Osteoblast (primary cell): ENCODE measurements at regions not wholly inside any gene's neighbourhood (a gene's known extent, or its start where the extent isn't known, plus 50 kb on each side); places are given as distances from the start of the nearest gene placed in this dataset.

Experiments
- DNase-seq: peaks from one replicate; pipeline ENCODE4 v3.0.0; 2011; ENCODE audit warnings: low spot score, mixed read lengths; ENCODE audit not compliant: insufficient read length; ENCODE audit errors: missing footprints
- H2AFZ ChIP-seq: 2 replicates; pipeline ENCODE4 v1.6.0; 2011; ENCODE audit warnings: mild to moderate bottlenecking, low read length
- H3K27ac ChIP-seq: 2 replicates; pipeline ENCODE4 v1.5.1; 2011; ENCODE audit warnings: mild to moderate bottlenecking, low read depth, low read length, moderate library complexity
- H3K27me3 ChIP-seq: 2 replicates; pipeline ENCODE4 v1.6.0; 2012; ENCODE audit warnings: mild to moderate bottlenecking, control low read depth, inconsistent platforms, low read length, moderate library complexity; ENCODE audit not compliant: insufficient read depth
- H3K36me3 ChIP-seq: 2 replicates; pipeline ENCODE4 v1.5.1; 2011; ENCODE audit warnings: mild to moderate bottlenecking, low read length, control low read depth, moderate library complexity; ENCODE audit not compliant: insufficient read depth
- H3K4me1 ChIP-seq: 2 replicates; pipeline ENCODE4 v1.5.1; 2011; ENCODE audit warnings: mild to moderate bottlenecking, low read length, control low read depth, moderate library complexity; ENCODE audit not compliant: insufficient read depth
- H3K4me2 ChIP-seq: 2 replicates; pipeline ENCODE4 v1.6.0; 2011; ENCODE audit warnings: mild to moderate bottlenecking, low read length; ENCODE audit not compliant: insufficient read depth
- H3K4me3 ChIP-seq: fragments of 200-600 bp; sonication (generic); 3 replicates; pipeline ENCODE4 v1.5.1; 2012; ENCODE audit warnings: mild to moderate bottlenecking, low read length, inconsistent platforms; ENCODE audit not compliant: insufficient read depth
- H3K79me2 ChIP-seq: 2 replicates; pipeline ENCODE4 v1.6.0; 2012; ENCODE audit warnings: mild to moderate bottlenecking, low read length, control low read depth, inconsistent platforms; ENCODE audit not compliant: insufficient read depth
- H3K9me3 ChIP-seq: 2 replicates; pipeline ENCODE4 v1.5.1; 2011; ENCODE audit warnings: low read depth, low read length, control low read depth
- H4K20me1 ChIP-seq: 2 replicates; pipeline ENCODE4 v1.6.0; 2012; ENCODE audit warnings: mild to moderate bottlenecking, low read length, control low read depth; ENCODE audit not compliant: insufficient read depth
- CTCF ChIP-seq: IDR thresholded peaks from 2 replicates; pipeline ENCODE4 v1.5.1; 2011; ENCODE audit warnings: mild to moderate bottlenecking, low read depth, low read length, moderate library complexity; ENCODE audit errors: extremely low read depth

GRCh38 chr1:114238053-114238452, 84.4 kb upstream of the SYT6 start:
- H3K79me2 ChIP-seq, result no peaks in the 10 kb centered on the region
- peaks cover 5% of the 10 kb centered on the region for H3K27me3 ChIP-seq
- H3K36me3 ChIP-seq, result no peaks in the 10 kb centered on the region
- TF ChIP-seq CTCF, result no peak
- no peak overlapping the region for H3K4me3 ChIP-seq
- H3K9me3 ChIP-seq, result no peaks in the 10 kb centered on the region
- no peak overlapping the region for H3K4me2 ChIP-seq
- no peak for DNase-seq
- H3K4me1 ChIP-seq, result no peaks in the 10 kb centered on the region
- no peak overlapping the region for H3K27ac ChIP-seq
- H4K20me1 ChIP-seq, result no peaks in the 10 kb centered on the region
- H2AFZ ChIP-seq, result no peak overlapping the region

GRCh38 chr1:114236517-114236916, 82.8 kb upstream of the SYT6 start:
- no peak overlapping the region for H2AFZ ChIP-seq
- no peak overlapping the region for H3K4me3 ChIP-seq
- no peaks in the 10 kb centered on the region for H4K20me1 ChIP-seq
- no peak for TF ChIP-seq CTCF
- no peak overlapping the region for H3K27ac ChIP-seq
- H3K36me3 ChIP-seq, result no peaks in the 10 kb centered on the region
- H3K9me3 ChIP-seq, result no peaks in the 10 kb centered on the region
- no peak overlapping the region for H3K4me2 ChIP-seq
- H3K79me2 ChIP-seq, result no peaks in the 10 kb centered on the region
- no peak for DNase-seq
- H3K27me3 ChIP-seq, result peaks cover 5% of the 10 kb centered on the region
- H3K4me1 ChIP-seq, result no peaks in the 10 kb centered on the region

GRCh38 chr1:114235960-114236359, 82.3 kb upstream of the SYT6 start:
- H3K9me3 ChIP-seq, result no peaks in the 10 kb centered on the region
- H3K4me2 ChIP-seq, result no peak overlapping the region
- no peak for DNase-seq
- no peaks in the 10 kb centered on the region for H3K36me3 ChIP-seq
- no peak overlapping the region for H3K27ac ChIP-seq
- H2AFZ ChIP-seq, result no peak overlapping the region
- no peaks in the 10 kb centered on the region for H4K20me1 ChIP-seq
- H3K4me3 ChIP-seq, result no peak overlapping the region
- no peaks in the 10 kb centered on the region for H3K79me2 ChIP-seq
- no peak for TF ChIP-seq CTCF
- H3K4me1 ChIP-seq, result no peaks in the 10 kb centered on the region
- H3K27me3 ChIP-seq, result peaks cover 5% of the 10 kb centered on the region

GRCh38 chr1:114235281-114235680, 81.6 kb upstream of the SYT6 start:
- Histone ChIP-seq H3K36me3 (no peaks in the 10 kb centered on the region), H3K27me3 (peaks cover 5% of the 10 kb centered on the region), H2AFZ (no peak overlapping the region), H3K27ac (no peak overlapping the region), H3K4me1 (no peaks in the 10 kb centered on the region), H3K4me3 (no peak overlapping the region), H4K20me1 (no peaks in the 10 kb centered on the region), H3K4me2 (no peak overlapping the region), H3K79me2 (no peaks in the 10 kb centered on the region), H3K9me3 (no peaks in the 10 kb centered on the region)
- no peak for TF ChIP-seq CTCF
- no peak for DNase-seq
